Pons (tissue), 1 donor: ENCODE measurements at regions not wholly inside any gene's neighbourhood (a gene's known extent, or its start where the extent isn't known, plus 50 kb on each side); places are given as distances from the start of the nearest gene placed in this dataset.
"Not testable (repeated sequence)": the region's sequence is repeated elsewhere in the genome, so short reads cannot be mapped to it uniquely, and the experiment has no call there.

ENCODE experiments used
- DNase-seq: peaks from one replicate; pipeline ENCODE4 v3.0.0-alpha.2; 2016; ENCODE audit warnings: low spot score

DNA sequence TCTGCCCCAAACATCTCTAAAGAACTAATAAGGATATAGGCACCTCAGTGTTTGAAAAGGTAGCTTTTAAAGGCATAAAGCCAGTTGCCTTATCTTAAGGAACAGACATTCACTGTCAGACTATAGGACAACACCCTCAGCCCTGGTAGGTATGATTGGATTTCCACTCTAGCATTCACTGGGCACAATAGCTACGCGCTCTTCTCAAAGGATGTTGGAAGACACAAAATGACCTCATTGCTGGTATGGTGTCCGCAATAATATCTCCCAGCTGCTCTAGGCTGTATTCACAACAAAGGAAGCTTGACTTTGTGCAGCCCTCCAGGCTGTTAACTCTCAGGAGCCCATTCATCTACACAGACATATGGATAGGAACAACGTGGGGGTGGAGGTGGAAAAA lies 119.4 kb upstream of the CXADR start:
- DNase-seq, result no peak

DNA sequence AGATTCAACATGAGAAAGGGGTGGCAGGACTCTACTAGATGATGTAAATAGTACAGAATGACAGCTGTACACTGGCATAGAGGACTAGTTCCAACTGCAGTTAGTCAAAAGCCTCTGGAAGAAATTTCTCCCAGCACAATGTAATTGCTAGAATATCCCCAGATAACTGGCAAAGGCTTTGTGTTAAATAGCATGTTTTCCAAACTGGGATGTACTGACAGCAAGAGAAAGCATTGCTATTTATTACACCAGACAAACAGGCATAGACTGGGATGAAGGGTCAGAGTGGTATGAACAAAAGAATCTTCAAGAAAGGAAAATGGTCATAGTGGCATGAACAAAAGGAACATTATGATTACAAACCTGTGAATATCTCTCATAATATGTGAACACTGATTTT lies 115.9 kb upstream of the CXADR start:
- peak; percentile 62 for DNase-seq

DNA sequence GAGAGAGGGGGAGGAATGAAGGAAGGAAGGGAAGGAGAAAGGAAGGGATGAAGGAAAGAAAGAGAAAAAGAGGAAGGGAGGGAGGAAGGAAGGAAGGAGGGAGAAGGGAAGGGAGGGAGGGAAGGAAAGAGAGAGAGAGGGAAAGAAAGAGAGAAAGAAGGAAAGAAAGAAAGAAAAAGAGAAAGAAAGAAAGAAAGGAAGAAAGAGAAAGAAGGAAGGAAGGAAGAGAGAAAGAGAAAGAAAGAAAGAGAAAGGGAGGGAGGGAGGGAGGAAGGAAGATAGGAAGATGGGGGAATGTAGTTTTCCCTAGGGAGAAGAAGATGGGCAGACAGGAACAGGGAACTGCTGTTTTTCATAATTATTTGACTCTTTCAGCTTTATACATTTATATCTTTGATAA lies 115.1 kb upstream of the CXADR start:
- no peak for DNase-seq

DNA sequence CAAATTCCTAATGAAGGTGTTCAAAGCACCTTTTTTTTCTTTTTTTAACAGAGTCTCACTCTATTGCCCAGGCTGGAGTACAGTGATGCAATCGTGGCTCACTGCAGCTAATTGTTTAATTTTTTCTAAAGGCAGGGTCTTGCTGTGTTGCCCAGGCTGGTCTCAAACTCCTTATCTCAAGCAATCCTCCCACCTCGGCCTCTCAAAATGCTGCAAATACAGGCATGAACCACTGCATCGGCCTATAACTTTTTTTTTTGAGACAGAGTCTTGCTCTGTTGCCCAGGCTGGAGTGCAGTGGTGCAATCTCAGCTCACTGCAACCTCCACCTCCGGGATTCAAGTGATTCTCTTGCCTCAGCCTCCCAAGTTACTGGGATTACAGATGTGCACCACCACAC lies 113.9 kb upstream of the CXADR start:
- not testable (repeated sequence) for DNase-seq

DNA sequence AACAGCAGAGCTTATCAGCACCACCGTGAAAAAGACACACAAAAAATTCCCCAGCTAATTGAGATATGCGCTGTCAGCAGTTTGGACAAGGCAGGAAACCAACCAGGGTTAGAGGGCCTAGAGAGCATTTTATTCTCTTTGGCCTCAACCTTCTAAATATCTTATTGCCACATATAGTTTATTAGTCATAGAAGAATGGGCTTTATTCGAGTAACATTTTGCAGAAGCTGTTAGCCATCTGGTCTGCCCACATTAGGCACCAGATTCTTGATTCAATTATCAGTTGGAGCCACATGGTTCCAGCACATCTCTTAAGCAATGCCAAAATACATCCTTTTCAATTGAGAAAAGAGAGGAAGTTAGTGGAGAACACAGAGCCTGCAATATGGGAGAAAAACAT lies 109.9 kb upstream of the CXADR start:
- DNase-seq, result peak; percentile 62

DNA sequence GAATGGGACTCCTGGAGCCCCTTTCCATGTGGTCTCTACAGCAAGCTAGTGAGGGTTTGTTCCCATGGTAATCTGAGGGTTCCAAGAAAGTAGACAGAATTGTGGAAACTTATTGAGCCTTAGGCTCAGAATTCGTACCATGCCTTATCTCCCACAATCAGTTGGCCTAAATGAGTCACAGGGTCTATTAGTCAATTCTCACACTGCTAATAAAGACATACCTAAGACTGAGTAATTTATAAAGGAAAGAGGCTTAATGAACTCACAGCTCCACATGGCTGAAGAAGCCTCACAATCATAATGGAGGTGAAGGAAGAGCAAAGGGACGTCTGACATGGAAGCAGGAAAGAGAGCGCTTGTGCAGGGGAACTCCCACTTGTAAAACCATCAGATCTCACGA lies 106.6 kb upstream of the CXADR start:
- no peak for DNase-seq

DNA sequence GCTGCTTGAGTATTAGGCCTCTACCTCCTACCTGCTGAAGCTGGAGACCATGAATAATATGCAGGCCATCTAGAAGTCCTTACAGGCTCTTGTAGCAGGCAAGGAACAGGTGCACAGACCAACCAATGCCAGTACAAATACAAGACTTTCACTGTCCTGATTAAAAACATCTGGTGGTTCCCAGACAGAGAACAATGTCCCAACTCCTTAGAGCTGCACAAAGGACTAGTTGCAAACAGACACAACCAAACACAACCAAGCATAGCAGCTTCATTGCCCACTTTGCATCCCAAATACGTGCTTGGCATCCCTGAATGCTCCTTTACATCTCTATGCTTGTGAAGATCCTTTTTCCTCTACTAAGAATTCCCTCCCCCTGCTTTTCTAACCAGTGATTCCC lies 98.1 kb upstream of the CXADR start:
- peak; percentile 97 for DNase-seq

DNA sequence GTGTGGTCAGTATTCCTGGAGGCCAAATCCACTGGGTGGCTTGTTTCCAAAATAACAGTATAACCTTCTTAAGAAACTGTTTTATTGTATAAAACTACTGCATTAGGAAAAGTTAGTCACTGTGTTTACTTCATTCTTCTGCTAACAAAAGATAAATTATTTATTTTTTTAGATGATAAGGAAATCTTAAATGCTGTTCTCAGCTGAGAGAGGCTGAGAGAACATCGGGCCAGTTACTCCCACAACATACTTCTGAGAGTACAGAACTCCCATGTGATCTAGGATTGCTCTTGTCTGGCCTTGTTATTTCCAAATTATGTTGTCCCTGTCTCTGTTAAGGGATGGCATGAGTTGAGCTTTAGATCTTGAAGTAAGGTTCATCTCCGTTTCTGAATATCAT lies 96.7 kb upstream of the CXADR start:
- no peak for DNase-seq

DNA sequence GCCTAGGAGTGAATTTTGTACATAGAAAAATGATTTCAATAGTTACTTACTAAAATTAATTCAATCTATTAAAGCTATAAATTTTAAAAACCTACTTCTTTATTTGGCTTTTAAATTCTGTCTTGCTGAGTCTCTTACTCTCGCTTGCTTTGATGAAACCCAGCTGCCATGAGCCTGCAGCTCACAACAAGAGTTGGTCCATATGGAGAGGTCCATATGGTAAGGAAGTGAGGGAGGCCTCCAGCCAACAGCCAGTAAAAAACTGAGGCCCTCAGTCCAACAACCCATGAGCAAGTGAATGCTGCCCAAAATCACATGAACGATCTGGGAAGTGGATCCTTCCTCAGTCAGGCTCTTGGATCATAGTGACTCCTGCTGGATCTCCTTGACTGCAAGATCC lies 89.9 kb upstream of the CXADR start:
- DNase-seq, result no peak

DNA sequence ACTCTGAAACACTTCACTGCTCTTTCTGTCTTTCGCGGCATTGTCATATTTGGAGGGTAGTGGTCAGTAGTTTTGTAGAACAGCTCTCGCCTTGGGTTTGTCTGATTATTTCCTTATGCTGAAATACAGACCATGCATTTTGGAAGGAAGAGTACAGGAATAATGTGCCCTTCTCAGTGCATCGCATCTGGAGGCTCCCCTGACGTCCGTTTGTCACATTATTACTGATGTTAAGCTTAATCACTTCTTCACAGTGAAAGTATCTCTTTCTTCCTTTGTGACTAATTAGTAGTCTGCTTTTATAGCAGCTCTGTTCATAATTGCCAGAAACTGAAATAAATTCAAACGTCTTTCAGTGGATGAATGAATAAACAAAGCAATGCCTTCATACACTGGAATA lies 85.7 kb upstream of the CXADR start:
- DNase-seq, result peak; percentile 98

DNA sequence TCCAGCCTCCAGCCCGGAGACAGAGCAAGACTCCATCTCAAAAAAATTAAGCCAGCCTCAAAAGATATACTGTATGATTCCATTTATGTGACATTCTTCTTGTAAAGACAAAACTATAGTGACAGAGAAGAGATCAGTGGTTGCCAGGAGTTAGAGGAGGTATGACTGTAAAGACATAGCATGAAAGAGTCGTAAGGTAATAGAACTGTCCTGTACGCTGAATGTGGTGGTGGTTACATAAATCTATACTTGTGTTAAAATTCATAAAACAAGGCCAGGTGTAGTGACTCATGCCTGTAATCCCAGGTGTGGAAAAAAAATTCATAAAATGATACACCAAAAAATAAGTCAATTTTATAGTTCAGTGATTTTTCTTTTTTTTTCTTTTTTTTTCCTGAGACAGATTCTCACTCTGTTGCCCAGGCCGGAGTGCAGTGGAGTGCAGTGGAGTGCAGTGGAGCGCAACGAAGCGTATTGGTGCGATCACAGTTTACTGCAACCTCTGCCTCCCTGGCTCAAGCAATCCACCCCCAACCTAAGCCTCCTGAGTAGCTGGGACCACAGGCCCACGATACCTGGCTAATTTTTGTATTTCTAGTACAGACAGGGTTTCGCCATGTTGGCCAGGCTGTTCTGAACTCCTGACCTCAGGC lies 84.9 kb upstream of the CXADR start:
- DNase-seq, result no peak

DNA sequence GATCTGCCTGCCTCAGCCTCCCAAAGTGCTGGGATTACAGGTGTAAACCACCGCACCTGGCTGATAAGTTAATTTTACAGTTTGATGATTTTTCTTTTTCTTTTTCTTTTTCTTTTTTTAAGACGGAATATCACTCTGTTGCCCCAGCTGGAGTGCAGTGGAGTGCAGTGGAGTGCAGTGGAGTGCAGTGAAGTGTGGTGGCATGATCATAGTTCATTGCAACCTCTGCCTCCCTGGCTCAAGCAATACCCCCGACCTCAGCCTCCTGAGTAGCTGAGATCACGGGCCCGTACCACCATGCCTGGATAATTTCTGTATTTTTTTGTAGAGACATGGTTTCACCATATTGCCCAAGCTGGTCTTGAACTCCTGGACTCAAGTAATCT lies 84.4 kb upstream of the CXADR start:
- no peak for DNase-seq

DNA sequence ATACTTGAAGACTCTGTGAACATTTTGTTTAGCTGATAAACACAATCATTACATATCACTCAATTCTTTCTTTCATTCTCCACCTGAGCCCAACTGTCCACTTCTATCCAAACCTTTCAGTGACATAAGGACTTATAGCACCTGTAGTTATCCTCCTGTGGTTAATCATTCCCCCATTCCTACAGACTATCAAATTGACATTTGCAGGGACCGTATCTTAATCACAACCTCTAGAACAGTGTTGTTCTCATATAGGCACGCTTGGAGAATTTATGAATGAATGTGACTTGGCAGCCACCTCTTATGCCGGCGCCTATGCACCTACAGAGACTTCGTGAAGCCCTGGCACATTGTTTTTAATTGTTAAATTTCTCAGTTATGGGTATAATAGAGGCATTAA lies 83.9 kb upstream of the CXADR start:
- DNase-seq, result no peak

DNA sequence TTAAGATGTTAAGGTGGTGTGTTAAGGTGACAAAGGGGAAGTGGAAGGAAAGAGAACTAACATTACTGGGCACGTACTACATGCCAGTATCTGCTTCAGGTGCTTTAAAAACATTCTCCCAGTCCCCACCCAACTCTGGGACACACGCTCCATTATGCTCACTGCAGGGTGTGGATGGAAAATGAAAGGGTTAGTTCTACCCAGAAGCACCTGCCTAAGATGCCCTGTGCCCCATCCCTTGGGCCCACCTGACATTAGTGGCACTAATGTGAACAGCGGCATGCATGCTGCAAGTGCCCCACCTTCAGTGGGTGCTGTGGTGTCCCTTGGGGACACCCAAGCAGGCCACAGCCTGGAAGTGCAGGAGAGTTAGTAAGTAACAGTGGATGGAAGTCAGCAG lies 82.9 kb upstream of the CXADR start:
- DNase-seq, result no peak

DNA sequence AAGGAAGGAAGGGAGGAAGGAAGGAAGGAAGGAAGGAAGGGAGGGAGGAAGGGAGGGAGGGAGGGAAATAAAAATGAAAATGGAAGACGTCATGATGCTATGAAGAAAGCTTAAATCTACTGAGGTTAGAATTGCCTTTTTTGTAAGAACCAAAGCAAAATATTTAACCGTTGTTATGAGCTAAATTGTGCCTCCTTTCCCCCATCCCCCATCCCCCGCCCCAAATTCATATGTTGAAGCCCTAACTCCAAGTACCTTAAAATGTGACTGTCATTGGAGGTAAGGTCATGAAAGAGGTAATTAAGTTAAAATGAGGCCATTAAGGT lies 80.1 kb upstream of the CXADR start:
- no peak for DNase-seq

DNA sequence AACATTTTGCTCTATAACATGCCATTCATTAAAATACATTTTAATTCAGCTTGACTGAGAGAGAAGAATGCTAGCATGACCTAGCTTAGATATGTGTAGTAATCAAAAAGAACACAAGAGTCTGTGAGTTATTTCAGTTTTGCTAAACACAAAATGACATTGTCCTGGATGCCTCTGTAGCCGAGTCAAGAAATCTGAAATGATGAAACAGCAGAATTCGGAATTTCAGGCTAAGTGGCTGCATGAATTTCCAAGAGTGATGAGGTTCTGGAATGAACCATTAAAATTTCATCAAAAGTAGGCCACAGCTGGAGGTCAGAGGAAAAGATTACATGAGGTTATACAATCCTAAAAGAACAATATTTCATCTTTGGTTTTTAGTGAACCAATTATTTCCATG lies 79.1 kb upstream of the CXADR start:
- no peak for DNase-seq

DNA sequence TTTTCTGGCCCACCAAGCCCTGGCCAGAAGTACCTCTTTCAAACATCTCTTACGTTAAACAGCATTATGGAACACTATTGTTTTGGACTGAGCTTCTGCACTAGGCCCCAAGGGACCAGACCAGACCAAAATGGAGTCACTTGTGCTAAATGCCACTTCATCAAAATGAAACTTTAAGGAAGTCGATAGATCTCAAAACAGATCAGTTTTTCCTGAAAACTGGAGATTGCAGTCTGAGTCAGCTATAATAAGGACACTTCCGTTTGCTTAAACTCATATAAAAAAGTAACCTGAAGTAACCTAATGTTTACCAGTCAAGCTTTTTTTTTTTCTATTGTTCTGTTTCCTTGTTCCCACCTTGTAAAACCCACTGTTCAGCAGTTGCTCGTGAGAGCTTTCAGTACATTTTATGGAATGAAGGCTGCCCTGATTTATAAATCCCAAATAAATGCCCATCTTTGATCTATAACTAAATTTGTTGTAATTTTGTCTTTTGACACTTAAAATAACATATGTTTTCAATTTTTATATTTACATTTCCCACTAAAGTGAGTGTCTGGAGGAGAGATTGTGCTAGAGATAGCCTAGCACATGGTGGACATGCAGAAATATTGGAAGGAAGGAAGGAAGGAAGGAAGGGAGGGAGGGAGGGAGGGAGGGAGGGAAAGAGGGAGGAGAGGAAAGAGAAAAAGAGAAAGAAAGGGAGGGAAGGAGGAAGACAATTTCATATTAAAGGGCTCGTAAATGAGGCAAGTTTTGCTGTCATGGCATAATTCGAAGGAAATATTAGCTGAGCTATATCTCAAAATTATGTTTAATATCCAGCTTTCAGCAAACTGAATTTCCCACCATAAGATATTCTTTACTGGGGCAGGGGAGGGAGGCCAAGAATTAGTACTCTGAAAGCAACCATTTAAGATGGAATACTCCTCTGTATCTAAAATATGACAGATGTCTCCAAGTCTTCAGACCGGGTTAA lies 77.0 kb upstream of the CXADR start:
- DNase-seq, result no peak

DNA sequence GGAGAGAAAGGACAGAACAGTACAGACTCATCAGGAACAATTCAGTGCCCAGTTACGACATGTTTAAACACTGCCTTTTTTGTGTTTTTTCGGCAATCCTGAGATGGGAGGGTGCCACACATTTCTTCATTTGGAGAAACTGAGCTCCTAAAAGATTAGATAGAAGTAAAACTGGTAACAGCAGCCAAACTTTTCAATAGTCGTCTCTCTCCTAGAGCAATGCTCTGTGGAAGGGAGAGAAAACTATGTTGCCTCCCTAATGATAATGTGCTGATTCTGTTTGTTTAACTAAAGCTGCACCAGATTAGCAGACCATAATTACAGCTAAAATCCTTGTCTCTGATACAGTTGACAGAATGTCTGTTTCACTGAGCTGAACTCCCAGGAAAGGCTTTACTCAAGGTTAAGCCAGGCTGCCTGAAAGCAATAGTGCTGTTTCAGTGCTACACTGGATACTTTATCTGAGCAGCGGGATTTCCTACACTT lies 76.2 kb upstream of the CXADR start:
- DNase-seq, result peak; percentile 70

DNA sequence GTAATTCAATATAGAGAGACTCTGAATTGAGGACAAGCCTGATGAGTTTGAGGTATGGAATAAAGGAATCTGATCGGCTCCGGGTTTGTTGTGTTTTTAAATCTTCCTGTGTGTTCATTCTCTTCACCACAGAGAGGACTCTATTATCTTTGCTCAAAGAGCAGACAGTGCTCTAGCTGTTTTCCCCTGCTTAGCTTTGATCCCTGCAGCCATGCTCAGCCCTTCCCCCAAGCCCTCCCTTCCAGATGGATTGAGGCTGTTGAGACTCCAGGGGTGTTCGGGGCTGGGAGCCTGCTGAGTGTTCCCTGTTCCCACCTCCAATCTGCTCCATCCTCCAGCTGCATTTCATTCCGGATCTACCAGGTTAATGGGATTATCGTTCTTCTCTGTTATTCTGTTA lies 74.2 kb upstream of the CXADR start:
- DNase-seq, result peak; percentile 82

DNA sequence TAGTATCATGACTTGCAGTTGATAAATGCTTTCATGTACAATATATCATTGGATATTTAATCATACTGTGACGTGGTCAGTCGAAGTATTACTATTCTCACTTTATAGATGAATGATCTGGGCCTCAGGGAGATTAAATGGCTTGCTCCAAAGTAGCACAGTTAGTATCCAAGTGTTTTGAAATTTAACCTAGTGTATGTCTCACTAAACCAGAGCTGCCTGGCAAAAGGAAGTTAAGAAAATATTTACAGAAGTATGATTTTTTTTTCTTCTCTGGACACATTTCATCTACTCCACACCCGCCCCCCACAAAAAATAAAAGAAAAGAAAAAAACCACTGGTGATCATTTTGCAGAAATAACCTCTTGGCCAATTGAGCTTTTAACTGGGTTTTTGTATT lies 71.9 kb upstream of the CXADR start:
- DNase-seq, result no peak

DNA sequence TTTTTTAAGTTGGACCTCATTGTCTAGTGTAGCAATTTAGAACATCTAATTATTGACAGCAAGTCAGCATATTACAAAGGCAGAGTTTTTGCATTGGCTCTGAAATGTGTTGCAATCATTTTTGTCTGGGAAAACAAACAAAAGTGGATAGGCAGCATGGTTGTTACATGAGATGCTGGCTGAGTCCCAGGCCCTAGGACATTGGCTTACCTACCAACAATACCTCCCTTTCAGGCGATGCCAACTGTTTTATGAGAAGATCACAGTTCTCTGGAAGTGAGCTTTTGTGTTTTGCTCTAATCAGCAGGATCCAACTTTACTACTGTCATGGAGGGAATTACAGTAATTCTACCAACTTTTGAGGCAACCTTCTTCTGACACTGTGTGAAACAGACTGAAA lies 71.5 kb upstream of the CXADR start:
- peak; percentile 90 for DNase-seq

DNA sequence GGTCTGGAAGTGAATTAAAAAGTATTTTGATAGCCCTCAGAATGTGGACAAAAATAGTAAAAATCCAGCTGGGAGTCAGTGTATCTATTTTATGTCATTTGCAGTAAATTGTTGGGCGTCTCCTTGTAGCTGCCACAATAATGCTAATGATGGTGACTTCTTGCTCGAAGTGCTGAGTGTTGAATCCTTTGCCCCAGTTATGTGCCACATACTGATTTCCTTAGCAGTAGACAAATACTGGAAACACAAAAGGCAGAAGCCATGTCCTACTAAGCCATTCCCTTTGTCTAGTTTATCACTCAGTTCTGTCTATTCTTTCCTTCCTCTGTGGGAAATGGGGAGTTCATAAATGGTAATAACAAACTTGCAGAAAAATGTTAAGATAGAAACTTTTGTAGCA lies 70.7 kb upstream of the CXADR start:
- DNase-seq, result no peak

DNA sequence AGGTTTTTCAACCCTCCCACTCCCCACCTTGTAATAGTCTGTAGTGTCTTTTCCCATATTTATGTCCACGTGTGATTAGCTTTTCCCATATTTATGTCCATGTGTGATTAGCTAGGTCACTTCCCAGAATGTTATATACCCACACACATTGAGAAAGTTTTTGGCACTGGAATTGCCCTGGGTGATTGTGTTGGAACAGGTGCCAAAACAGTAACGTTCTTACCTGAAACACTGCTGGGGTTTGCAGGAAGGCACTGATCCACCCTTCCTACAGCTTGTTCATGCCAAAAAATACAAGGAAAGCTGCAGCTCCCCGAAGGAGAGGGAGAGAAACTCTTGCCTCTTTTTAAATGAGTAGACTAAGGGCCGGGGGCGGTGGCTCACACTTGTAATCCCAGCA lies 68.0 kb upstream of the CXADR start:
- no peak for DNase-seq

DNA sequence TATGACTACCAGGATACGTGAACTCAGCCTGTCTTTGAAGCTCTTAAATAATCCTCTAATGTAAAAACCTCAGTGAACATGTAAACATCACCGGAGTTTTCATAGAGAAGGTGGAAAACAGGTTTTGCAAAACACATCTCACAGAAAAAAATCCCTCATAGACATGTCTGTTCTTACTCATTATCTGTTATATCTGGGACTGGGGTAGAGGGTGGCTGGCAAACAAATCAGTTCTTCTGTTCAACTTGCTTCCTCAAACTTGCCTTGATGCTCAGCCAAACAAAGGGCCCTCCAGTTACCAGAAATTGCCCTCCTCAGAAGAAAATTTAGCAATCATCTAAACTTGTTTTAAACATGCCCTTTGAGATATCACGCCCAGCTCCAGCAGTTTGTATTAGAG lies 66.1 kb upstream of the CXADR start:
- DNase-seq, result no peak
